Skin of body (tissue), 1 donor: ENCODE measurements at regions not wholly inside any gene's neighbourhood (a gene's known extent, or its start where the extent isn't known, plus 50 kb on each side); places are given as distances from the start of the nearest gene placed in this dataset.
A peak's percentile ranks its signal among the peaks of the same experiment; 100 is the strongest.
"Not testable (repeated sequence)": the region's sequence is repeated elsewhere in the genome, so short reads cannot be mapped to it uniquely, and the experiment has no call there.

Source experiments
- DNase-seq: peaks from one replicate; lab custom pipeline; 2025; lab: John Stamatoyannopoulos, UW

DNA sequence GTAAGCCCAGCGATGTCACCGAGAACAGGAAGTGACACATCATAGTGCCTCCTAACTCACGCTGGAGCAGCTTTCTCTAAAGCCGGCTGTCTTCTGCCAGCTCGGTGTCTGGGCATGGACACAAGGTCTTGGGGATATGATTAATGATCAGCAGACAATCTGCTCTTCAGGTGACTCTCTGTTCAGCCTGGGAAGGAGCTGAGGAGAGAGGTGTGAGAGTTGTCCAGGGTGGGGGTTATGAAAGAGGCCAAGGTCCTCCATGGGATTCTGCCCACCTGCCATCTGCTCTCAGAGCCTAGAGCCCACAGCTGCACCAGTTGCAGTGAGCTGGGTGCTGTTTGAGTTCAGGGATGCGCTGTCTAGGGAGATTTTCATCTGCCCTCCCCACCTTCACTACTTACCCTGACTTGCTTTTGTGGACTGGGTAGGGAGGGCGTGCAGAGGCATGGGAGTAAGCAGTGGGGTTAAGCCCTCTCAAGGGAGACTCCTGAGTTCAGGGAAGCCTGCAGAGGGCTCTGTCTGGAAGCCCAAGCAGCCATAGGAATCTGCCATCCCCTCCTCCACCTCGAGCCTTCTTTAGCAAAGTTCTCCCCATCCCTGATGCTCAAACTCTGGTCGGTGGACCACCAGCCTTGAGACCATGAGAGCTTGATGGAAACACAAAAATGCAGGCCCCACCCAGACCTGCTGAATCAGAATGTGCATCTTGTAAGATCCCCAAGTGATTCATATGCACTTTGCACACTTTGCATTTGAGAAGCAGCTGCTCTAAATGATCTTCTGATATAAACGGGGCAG, 539.7 kb downstream of the RFC3 start:
- DNase-seq, result peak; percentile 42

DNA sequence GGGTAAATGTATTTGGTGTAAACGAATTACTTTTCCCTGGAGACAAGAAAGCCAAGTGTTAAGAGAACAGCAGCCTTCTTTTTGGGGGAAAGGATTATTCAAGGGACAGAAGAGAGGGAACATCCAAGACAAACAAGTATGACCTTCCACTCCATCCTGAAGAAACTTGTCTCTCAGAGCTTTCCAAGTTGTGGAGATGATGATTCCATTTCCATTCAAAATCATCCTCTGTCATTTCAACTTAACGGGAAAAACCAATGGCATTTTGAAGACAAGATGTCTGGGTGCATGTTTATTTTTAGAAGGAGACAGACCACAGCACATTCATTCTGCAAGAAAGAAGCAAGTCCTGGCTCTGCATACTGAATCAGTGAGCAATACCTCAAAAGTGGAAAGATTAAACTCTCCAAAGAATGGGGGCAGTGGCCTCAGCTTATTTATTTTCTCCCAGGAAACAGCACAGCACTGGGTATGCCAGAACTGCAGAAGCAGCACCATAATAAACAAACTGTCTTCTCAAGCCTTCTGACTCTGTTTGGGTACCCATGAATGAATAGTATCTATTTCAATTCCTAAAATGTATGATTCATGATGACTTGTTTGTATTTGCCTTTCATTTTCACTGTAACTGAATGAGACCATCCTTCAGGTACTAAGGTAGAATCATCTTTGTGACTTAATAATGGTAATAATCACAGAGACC, 541.0 kb downstream of the RFC3 start:
- DNase-seq, result no peak

DNA sequence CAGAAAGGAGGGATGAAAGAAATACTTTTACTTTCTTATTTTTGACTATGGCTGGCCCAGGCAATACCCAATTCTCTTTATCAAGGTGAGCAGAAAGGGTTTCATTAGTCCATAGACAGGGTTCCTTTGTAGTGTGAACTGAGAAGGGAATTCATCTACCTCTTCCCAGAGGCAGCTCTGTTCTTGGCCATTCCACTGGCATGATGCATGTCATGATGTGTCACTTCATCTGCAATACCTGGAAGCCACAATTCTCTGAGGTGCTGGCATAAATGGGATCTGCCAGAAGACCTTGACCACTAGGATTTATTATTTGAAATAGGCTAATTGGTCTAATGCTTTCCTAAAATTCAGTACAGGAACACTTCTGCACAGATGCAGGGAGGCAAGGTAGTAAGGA, 542.8 kb downstream of the RFC3 start:
- DNase-seq, result no peak

DNA sequence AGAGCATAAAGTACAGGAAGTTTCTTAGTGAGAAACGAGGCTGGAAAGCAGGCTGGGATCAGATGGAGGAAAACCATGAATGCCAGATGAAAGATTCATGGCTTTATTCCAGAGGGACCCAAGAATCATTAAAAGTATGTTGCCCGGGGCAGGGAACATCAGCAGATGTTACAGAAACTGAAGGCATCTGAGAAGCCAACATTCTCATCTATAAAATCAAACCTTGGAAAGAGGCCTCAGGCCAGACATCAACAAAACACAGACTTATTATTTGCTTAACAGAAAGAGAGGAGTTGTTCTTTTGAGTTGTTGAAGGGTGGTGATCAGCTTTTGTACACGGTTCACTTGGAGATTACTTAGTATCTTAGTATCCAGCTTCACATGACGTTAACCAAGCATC, 543.6 kb downstream of the RFC3 start:
- peak; percentile 74 for DNase-seq

DNA sequence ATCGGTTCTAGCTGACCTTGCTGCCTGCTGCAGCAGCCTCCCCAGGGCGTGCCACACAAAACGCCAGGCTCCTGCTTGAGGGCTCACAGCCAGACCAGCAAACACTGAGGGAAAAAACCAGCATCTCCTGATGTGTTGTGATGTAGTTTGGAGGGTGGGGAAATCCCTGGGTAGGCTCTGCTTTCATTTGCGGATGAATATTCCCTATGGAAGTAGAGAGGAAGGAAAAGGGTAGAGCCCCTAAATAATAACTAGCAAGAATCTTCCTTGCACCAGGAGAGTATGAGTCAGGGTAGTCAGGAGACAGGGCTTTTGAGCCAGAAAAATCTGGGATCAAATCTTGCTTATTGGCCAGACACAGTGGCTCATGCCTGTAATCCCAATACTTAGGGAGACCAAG, 545.3 kb downstream of the RFC3 start:
- DNase-seq, result no peak

DNA sequence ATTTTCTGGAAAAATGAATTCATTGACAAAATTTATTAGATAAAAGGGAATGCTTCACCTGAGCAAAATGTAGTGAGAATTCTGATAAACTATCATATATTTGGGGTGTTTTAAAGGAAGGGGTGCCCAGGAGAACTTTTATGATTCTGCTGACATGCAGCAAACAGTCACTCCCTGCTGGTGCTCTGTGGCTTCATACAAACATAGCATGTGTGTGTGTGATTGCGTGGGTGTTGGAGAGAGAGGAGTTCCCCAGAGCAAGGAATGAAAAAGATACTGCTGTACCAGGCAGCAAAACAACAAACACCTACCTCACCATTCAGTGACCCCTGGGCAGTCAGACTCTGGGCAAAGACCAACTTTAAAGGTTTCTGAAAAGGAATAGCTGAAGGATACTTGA, 546.7 kb downstream of the RFC3 start:
- DNase-seq, result no peak

DNA sequence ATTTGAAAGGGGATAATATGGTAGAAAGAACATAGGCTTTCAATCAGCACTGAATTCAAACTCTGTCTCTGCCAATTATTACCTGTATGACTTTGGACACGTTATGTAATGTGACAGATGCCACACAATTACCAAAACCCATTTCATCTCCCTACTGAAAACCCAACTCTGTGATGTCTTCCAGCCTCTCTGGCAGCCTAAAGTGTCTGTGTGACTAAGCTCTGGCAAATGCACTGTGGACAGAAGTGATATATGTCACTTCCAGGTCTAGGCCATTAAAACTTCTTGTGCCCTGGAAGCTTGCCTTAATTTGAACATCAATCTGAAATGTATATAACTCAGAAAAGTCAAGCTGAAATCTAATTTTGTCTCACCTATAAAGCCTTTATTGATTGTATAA, 552.0 kb downstream of the RFC3 start:
- no peak for DNase-seq

DNA sequence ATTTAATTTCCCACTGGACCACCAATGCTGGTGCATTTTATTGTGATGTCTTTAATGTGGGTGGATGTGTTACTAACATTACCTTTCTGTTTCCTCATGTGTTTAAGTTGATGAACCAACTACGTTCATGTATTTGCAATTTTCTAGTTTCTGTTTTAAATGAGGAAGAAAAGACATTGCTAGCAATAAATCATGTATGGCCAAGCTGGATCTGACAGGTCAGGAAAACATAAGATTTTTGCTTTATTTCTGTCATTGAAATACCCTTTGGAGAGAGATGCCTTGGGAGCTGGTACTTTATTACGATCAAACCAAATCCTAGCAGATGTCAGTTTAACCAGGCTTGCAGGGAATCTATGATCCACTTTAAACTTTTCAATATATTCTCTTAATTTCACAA, 553.2 kb downstream of the RFC3 start:
- no peak for DNase-seq

DNA sequence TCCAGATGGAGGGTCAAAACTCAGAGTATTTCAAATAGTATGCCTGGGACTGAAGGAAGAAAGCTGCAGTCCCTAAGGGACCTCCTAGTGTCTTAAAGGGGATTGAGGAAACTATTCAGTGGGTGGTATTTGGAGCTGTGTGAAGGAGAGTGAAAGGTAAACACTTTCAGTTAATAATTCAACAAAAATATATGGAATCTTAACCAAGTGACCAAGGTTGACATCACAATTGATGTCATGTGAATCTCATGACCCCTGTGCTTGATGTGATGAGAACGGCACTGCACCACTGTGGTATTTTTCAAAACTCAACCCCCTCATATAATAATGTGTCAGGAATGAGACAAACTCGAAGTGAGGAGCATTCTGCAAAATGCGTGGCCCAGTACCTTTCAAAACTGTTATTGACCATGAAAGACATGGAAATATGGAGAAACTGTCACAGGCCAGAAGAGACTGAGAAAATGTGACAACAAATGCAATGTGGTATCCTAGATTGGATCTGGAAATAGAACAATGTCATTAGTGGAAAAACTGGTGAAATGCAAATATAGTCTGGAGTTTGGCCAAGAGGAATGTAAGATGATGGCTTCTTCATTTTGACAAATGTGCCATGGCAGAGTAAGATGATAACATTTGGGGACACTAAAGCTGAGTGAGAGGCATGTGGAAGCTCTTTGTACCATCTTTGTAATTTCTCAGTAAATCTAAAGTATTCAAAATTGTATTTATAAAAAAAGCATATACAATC, 553.9 kb downstream of the RFC3 start:
- DNase-seq, result no peak

DNA sequence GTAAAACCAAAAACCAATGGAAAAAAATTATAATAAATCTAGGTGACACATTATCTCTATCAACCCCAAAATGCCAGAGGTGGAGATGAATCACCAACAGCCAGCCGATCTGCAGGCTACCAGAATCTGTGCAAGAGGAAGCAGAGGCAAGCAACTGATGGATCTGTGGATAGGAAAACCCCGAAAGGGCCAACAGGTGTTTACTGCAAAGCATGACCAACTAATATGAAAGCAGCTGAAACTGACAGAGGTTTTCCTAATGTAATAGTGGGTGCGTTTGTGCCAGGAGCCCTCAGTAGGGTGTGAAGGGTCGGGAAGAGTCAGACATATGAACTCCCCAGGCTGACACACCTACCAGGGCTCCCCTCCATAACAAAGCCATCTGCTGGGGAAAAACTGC, 554.6 kb downstream of the RFC3 start:
- DNase-seq, result no peak

DNA sequence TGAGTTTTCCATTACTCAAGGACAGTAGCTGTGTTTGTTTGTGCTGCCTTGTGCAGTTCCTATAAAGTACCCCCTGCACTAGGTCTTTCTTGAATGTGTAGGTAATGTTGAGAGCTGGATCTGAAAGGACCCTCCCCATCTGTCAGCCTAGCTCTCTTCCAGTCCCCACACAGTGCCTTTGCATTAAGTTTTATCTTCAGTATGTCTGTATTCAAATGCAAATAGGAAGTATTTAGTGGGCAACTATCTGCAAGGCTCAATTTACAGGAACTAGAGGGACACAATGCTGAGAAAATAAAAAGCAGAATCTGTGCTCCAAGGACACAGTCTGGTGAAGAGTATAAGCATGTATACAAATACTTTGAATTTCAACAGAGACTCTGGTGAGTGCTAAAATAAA, 558.5 kb downstream of the RFC3 start:
- no peak for DNase-seq

DNA sequence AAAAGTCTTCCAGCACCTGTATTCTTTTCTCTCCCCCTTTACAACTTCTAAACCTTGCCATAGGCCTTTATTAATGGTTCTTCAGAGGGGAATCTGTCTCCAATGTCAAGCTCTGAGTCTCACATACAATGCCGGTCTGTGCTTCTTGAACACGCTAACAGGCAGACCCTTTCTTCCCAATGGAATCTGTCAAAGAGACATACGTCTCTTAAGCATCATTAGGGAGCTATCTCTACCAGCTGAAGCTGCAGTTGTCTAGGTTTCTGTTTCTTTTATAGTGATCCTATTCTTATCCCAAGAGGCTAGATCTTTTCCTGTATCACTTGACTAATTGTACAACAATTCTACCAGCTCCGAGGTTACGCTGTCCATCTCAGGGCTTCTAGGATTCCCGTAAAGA, 560.8 kb upstream of the NBEA start:
- DNase-seq, result no peak

DNA sequence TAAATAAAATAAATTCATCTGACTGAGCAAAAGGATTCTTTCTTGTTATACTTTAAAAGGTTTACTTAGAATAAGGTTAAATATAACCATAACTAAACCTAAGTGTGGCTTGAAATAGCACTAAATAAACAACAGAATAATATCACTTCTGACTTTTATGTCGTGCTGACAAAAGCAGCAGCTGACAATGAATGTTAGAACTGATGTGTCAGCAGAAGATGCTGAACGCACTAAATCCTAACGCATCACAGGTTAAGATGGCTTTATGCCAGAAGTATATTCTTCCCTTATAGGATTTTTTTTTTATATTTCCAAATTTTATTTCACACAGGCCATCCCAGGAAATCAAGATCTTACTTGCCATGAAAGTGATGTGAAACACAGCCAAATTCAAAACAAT, 558.3 kb upstream of the NBEA start:
- DNase-seq, result no peak

DNA sequence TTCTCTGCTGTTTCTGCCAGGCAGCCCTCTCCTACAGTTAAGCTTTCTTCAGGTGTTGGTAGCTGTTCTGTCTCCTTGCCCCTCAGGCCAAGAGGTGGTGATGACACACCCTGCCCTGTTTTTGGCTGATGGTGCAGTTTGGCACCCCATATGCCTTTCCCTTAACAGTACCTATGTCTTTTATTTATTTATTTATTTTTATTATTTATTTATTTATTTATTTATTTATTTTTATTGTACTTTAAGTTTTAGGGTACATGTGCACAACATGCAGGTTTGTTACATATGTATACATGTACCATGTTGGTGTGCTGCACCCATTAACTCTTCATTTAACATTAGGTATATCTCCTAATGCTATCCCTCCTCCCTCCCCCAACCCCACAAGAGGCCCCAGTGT, 555.8 kb upstream of the NBEA start:
- not testable (repeated sequence) for DNase-seq

DNA sequence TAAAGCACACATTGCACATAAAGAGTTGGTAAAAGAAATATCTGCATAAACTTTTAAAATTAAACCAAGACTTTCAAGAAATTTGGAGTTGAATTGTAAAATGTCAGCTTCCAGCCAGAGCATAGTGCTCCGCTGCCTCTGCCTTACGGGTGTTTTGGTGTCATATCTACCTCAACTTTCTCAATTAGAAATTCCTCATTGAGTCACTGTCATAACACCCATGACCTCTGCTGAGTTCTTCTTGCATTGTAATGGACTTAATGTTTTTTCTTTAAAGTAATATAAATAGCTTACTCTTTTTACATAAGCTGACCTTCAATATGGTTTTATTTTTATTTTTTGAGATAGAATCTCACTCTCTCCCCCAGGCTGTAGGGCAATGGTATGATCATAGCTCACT, 551.0 kb upstream of the NBEA start:
- DNase-seq, result no peak

DNA sequence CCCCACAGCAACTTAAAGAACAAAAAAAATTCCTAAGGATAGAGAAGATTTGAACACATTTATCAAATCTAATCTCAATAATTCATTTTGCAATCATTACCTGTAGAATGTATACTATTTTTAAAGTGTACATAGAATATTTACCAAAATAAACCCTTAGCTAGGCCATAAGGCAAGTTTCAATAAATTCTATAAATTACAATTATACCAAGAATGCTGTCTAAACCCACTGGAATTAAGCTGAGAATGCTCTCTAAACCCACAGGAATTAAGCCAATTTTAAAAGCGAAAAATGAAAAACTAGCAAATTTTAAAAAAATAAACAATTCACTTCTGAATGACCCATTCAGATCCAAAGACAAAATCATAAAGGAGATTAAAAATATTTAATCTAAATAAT, 540.4 kb upstream of the NBEA start:
- DNase-seq, result no peak

DNA sequence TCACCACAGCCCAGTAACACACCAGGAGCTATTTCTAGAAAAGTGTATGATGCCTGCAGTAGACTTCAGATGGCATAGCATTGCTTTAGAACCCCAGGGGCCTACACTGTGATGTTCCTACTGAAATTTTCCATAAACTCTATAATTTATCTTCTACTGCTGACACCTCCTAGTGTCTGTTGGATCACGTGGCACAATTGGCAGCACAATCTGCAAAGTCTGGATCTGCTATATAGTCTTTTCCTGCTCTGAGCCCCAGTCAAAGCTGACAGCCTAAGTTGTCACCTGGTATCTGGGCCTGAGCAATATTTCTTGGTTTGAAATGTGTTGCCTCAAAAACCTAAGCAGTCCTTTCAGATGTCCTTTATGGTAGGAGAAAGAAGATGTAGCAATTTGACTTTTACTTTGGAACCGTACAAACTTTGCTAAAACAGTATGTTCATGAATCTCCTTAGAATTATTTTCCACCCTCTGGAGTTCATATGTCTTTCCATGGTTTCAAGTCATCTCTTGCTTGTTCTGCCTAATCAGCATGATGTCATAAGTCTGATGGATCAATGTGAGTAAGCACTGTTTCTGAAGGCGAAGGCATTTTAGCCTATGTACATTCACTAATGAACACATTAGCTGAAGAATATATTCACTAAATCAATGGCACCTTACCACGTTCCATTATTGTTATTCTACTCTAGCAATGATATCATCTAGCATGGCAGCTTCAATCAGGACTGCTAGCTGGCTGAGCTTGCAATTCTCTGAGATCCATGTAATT, 536.5 kb upstream of the NBEA start:
- DNase-seq, result no peak

DNA sequence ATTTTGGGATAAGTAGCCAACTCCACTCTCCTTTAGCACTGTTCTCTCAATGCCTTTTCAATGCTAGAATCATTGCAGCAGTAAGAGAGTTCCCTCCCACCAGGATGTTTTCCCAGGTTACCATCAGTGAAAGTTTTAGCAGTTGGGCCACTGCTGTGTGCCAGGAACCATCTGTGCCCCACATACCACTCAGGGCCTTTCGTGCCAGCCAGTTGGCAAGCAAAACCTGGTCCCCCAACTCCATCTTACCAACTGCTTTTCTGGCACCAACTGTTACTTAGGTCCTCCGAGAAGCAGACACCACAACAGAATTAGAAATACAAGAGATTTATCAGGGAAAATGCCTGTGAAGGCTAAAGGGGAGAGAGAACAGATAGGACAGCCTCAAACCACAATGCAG, 533.4 kb upstream of the NBEA start:
- no peak for DNase-seq

DNA sequence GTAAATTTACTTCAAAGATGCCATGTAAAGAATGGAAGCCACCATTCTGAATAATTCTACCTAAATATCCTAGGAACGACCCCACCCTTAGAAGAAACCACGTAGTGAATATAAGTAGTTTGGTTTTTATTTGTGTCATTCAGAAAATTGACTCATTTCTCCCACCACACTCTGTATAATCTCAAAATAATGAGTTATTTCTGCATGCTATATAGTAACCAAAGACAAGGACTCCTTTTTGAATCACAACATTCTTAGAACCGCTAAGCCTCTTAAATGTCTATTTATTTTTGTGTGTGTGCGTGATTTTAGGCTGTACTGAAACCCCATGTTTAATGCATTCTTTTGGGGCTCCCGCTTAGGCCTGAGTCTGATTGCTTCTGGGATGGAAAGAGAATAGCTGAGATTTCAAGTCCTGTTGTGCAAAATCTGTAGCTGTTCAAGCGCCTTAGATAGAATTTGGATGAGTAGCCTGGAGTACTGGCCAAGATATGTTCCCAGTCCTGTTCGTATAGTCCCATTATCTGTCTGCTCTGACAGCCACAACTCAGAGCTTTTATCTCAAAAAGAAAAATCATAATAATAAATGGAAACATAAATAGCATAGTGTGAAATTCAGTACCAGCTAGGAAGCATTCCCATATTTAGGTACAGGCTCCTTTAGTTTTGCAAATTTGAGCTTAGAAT, 532.4 kb upstream of the NBEA start:
- peak; percentile 45 for DNase-seq

DNA sequence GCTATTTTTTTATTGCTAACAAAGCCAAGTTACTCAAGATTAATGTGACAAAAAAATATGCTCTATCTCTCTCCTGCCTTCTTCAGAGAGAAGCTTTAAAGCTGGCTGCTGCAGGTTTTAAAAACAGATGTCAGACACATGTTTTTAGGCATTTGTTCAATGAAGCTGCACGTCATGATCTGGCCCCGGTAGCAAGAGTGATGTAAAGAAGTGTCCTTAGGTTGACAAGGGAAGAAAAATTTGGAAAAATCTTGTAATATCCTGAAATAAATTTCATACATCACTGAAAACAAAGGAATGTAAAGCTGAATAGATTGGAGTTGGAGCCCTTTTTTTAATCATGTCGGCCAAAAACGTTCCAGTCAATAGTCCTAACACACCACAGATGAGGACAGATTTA, 531.4 kb upstream of the NBEA start:
- peak; percentile 95 for DNase-seq

DNA sequence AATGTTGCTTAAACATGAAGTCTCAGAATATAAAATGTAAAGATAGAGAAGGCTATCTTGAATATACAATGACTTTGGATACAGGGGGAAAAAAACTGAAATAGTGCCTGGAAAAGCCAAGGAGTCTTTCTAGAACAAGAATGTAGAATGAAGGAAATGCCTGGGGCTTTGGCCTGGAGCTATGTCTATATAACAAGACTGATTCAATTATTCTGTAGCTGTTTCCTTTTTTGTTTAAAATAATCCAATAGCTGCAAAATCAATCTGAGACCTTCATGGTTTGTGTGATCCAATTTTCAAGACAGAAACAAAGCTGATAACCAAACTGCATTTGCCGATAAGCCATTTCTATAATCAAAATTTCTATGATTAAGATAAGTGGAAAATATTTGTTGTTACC, 530.9 kb upstream of the NBEA start:
- peak; percentile 71 for DNase-seq
